GM23338 (cell line): ENCODE measurements at regions not wholly inside any gene's neighbourhood (a gene's known extent, or its start where the extent isn't known, plus 50 kb on each side); places are given as distances from the start of the nearest gene placed in this dataset.

ENCODE experiments used
- ATAC-seq: fragments of 200-7000 bp; cut with Tn5 transposase; 3 replicates; pipeline ENCODE4 v1.9.1; 2020
- DNase-seq: peaks from one replicate; pipeline ENCODE4 v3.0.0-alpha.2; 2015; ENCODE audit warnings: low spot score
- H2AFZ ChIP-seq: fragments of 200-600 bp; sonication (generic); 2 replicates; pipeline ENCODE4 v1.8.0; 2016; ENCODE audit warnings: antibody characterized with exemption, mild to moderate bottlenecking, moderate library complexity
- H3F3A ChIP-seq: fragments of 200-600 bp; sonication (generic); replicated peaks from 2 replicates; pipeline ENCODE4 v1.8.0; 2017; ENCODE audit warnings: antibody characterized with exemption, mixed run types, low read depth
- H3K27ac ChIP-seq: fragments of 200-600 bp; sonication (generic); 2 replicates; pipeline ENCODE4 v1.6.1; 2016; ENCODE audit warnings: low read depth
- H3K27me3 ChIP-seq: fragments of 200-600 bp; sonication (generic); 2 replicates; pipeline ENCODE4 v1.8.0; 2016; ENCODE audit warnings: mild to moderate bottlenecking, mixed run types, moderate library complexity; ENCODE audit not compliant: insufficient read depth
- H3K36me3 ChIP-seq: fragments of 200-600 bp; sonication (generic); 2 replicates; pipeline ENCODE4 v1.8.0; 2016; ENCODE audit warnings: mild to moderate bottlenecking; ENCODE audit not compliant: insufficient read depth
- H3K4me1 ChIP-seq: fragments of 200-600 bp; sonication (generic); 2 replicates; pipeline ENCODE4 v1.8.0; 2016; ENCODE audit warnings: mild to moderate bottlenecking, moderate library complexity; ENCODE audit not compliant: insufficient read depth
- H3K4me2 ChIP-seq: fragments of 200-600 bp; sonication (generic); 2 replicates; pipeline ENCODE4 v1.7.1; 2017; ENCODE audit warnings: mixed run types
- H3K4me3 ChIP-seq: fragments of 200-600 bp; sonication (generic); 2 replicates; pipeline ENCODE4 v1.6.1; 2016; ENCODE audit warnings: mixed run types
- H3K79me2 ChIP-seq: fragments of 200-600 bp; sonication (generic); replicated peaks from 2 replicates; pipeline ENCODE4 v1.8.0; 2017; ENCODE audit warnings: mild to moderate bottlenecking; ENCODE audit not compliant: insufficient read depth
- H3K9me2 ChIP-seq: fragments of 200-600 bp; sonication (generic); 2 replicates; pipeline ENCODE4 v1.8.0; 2017; ENCODE audit not compliant: insufficient read depth
- H4K20me1 ChIP-seq: fragments of 200-600 bp; sonication (generic); replicated peaks from 2 replicates; pipeline ENCODE4 v1.8.0; 2017; ENCODE audit warnings: mild to moderate bottlenecking; ENCODE audit not compliant: insufficient read depth
- H3K27ac Mint-ChIP-seq: 2 replicates; pipeline ENCODE4 v1.8.0; 2020; ENCODE audit warnings: inconsistent platforms, mild to moderate bottlenecking, moderate library complexity, mixed read lengths
- H3K27me3 Mint-ChIP-seq: 3 replicates; pipeline ENCODE4 v1.8.0; 2022; ENCODE audit warnings: low read depth, mild to moderate bottlenecking, moderate library complexity, mixed read lengths, inconsistent platforms; ENCODE audit not compliant: insufficient read depth, poor library complexity
- H3K36me3 Mint-ChIP-seq: 3 replicates; pipeline ENCODE4 v1.8.0; 2021; ENCODE audit warnings: low read depth, mild to moderate bottlenecking, inconsistent platforms, moderate library complexity, mixed read lengths
- H3K4me1 Mint-ChIP-seq: 3 replicates; pipeline ENCODE4 v1.8.0; 2020; ENCODE audit warnings: mild to moderate bottlenecking, inconsistent platforms, mixed read lengths
- H3K4me3 Mint-ChIP-seq: 3 replicates; pipeline ENCODE4 v1.8.0; 2021; ENCODE audit warnings: moderate library complexity, mild to moderate bottlenecking, inconsistent platforms, mixed read lengths
- H3K9me3 Mint-ChIP-seq: 3 replicates; pipeline ENCODE4 v1.8.0; 2020; ENCODE audit warnings: moderate library complexity, mild to moderate bottlenecking, inconsistent platforms, mixed read lengths
- CREB1 ChIP-seq: fragments of 250-450 bp; sonication (Bioruptor Pico); IDR thresholded peaks from 2 replicates; pipeline ENCODE4 v1.5.0; 2020; ENCODE audit warnings: low read depth, mild to moderate bottlenecking, moderate library complexity
- EZH2 ChIP-seq: fragments of 200-600 bp; sonication (generic); IDR thresholded peaks from one replicate; pipeline ENCODE4 v1.8.0; 2017; ENCODE audit warnings: antibody characterized with exemption, mild to moderate bottlenecking, low read depth; ENCODE audit not compliant: unreplicated experiment
- POLR2AphosphoS5 ChIP-seq: IDR thresholded peaks from 2 replicates; pipeline ENCODE4 v1.6.1; 2016; ENCODE audit warnings: antibody characterized with exemption, low read depth
- STAT1 ChIP-seq: IDR thresholded peaks from one replicate; pipeline ENCODE4 v1.6.1; 2016; ENCODE audit warnings: antibody characterized with exemption; ENCODE audit not compliant: unreplicated experiment
- TF ChIP-seq, protein P1 (sequence below): fragments of 250-450 bp; sonication (Bioruptor Pico); IDR thresholded peaks from 2 replicates; pipeline ENCODE4 v1.5.0; 2020; ENCODE audit warnings: mild to moderate bottlenecking, moderate library complexity
- TF ChIP-seq, protein P2 (sequence below), 2 experiments: fragments of 200-600 bp in 1 of 2; sonication (generic) in 1 of 2; conservative IDR thresholded peaks; 2 replicates each; pipeline versions ENCODE4 v1.5.1 to v1.6.1; 2016 to 2017; ENCODE audit warnings: antibody characterized with exemption in 2 of 2, low read depth in 2 of 2, mild to moderate bottlenecking in 2 of 2, moderate library complexity in 1 of 2

DNA sequence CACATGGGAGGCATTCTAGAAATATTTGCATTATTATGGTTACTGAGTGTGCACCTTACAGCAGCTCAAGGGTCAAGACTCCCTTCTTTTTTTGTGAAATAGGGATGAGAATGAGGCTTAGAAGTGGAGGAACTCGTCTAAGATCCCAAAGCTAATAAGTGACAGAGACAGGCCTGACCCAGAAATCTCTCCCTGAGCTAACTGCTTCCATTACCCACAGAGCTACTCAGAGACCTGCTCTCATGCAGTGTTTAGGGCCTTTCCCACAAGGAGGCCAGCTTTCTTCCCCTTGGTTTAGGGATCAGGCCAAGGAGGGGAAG, 301.7 kb downstream of the RPS24 start (continued):
- TF ChIP-seq, protein P1, sequence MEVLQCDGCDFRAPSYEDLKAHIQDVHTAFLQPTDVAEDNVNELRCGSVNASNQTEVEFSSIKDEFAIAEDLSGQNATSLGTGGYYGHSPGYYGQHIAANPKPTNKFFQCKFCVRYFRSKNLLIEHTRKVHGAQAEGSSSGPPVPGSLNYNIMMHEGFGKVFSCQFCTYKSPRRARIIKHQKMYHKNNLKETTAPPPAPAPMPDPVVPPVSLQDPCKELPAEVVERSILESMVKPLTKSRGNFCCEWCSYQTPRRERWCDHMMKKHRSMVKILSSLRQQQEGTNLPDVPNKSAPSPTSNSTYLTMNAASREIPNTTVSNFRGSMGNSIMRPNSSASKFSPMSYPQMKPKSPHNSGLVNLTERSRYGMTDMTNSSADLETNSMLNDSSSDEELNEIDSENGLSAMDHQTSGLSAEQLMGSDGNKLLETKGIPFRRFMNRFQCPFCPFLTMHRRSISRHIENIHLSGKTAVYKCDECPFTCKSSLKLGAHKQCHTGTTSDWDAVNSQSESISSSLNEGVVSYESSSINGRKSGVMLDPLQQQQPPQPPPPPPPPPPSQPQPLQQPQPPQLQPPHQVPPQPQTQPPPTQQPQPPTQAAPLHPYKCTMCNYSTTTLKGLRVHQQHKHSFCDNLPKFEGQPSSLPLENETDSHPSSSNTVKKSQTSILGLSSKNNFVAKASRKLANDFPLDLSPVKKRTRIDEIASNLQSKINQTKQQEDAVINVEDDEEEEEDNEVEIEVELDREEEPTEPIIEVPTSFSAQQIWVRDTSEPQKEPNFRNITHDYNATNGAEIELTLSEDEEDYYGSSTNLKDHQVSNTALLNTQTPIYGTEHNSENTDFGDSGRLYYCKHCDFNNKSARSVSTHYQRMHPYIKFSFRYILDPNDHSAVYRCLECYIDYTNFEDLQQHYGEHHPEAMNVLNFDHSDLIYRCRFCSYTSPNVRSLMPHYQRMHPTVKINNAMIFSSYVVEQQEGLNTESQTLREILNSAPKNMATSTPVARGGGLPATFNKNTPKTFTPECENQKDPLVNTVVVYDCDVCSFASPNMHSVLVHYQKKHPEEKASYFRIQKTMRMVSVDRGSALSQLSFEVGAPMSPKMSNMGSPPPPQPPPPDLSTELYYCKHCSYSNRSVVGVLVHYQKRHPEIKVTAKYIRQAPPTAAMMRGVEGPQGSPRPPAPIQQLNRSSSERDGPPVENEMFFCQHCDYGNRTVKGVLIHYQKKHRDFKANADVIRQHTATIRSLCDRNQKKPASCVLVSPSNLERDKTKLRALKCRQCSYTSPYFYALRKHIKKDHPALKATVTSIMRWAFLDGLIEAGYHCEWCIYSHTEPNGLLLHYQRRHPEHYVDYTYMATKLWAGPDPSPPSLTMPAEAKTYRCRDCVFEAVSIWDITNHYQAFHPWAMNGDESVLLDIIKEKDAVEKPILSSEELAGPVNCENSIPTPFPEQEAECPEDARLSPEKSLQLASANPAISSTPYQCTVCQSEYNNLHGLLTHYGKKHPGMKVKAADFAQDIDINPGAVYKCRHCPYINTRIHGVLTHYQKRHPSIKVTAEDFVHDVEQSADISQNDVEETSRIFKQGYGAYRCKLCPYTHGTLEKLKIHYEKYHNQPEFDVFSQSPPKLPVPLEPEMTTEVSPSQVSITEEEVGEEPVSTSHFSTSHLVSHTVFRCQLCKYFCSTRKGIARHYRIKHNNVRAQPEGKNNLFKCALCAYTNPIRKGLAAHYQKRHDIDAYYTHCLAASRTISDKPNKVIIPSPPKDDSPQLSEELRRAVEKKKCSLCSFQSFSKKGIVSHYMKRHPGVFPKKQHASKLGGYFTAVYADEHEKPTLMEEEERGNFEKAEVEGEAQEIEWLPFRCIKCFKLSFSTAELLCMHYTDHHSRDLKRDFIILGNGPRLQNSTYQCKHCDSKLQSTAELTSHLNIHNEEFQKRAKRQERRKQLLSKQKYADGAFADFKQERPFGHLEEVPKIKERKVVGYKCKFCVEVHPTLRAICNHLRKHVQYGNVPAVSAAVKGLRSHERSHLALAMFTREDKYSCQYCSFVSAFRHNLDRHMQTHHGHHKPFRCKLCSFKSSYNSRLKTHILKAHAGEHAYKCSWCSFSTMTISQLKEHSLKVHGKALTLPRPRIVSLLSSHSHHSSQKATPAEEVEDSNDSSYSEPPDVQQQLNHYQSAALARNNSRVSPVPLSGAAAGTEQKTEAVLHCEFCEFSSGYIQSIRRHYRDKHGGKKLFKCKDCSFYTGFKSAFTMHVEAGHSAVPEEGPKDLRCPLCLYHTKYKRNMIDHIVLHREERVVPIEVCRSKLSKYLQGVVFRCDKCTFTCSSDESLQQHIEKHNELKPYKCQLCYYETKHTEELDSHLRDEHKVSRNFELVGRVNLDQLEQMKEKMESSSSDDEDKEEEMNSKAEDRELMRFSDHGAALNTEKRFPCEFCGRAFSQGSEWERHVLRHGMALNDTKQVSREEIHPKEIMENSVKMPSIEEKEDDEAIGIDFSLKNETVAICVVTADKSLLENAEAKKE (CRISPR knock-in tag) = no peak

DNA sequence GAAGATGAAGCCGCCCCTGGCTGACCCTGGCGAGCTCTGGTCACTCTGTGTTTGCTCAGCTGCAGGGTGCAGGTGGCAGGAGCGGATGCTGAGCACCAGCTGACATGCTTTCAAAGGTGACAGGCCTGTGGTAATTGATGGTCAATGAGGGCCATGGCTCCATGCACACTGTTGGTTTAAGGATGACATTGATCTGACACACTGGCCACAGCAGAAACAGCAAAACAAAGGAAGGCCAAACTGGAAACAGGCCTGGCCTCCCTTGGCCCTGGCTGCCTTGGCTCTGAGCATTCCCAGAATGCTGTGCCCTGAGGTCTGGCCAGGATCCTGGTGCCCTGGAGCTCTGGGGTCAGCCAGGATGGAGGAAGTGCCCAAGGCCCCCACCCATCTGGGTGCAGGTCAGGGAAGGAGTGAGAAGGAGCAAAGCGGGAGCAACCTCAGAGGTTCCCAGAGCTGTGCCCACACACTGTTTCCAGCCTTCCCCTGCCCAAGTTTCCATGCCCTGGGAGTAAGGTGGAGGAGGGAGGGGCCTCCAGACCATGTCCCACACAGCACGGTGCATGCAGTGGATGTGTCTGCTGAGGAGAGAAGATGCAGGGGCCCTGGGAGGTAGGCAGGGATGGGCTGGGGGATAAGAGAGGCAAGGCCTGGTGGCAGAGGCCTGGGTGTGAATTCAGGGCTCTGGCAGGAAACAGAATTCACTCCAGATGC, 302.2 kb downstream of the RPS24 start:
- no peak overlapping the region for H3K4me3 ChIP-seq
- no peaks in the 10 kb centered on the region for H4K20me1 ChIP-seq
- Mint-ChIP-seq H3K4me3 (no peak overlapping the region), H3K27ac (no peak overlapping the region), H3K4me1 (peaks cover 9% of the 10 kb centered on the region), H3K36me3 (peaks cover 2% of the 10 kb centered on the region; the same call in 1 of the 3 replicates), H3K9me3 (peaks cover 3% of the 10 kb centered on the region; the same call in 1 of the 3 replicates), H3K27me3 (peaks cover 8% of the 10 kb centered on the region)
- no peaks in the 10 kb centered on the region for H3K36me3 ChIP-seq
- ATAC-seq = no peak
- no peak overlapping the region for H3K4me2 ChIP-seq
- DNase-seq = no peak
- no peak overlapping the region for H2AFZ ChIP-seq
- H3K27ac ChIP-seq = no peak overlapping the region
- no peaks in the 10 kb centered on the region for H3F3A ChIP-seq
- H3K27me3 ChIP-seq = no peaks in the 10 kb centered on the region
- H3K79me2 ChIP-seq = no peaks in the 10 kb centered on the region
- 0 out of 2 replicates have a peak, but pooled peaks cover 3% of the 10 kb centered on the region for H3K4me1 ChIP-seq
- 0 out of 2 replicates have a peak, but pooled peaks cover 5% of the 10 kb centered on the region for H3K9me2 ChIP-seq
- no peak for TF ChIP-seq EZH2
- TF ChIP-seq STAT1 = no peak
- TF ChIP-seq CREB1 = no peak
- TF ChIP-seq, protein P2, sequence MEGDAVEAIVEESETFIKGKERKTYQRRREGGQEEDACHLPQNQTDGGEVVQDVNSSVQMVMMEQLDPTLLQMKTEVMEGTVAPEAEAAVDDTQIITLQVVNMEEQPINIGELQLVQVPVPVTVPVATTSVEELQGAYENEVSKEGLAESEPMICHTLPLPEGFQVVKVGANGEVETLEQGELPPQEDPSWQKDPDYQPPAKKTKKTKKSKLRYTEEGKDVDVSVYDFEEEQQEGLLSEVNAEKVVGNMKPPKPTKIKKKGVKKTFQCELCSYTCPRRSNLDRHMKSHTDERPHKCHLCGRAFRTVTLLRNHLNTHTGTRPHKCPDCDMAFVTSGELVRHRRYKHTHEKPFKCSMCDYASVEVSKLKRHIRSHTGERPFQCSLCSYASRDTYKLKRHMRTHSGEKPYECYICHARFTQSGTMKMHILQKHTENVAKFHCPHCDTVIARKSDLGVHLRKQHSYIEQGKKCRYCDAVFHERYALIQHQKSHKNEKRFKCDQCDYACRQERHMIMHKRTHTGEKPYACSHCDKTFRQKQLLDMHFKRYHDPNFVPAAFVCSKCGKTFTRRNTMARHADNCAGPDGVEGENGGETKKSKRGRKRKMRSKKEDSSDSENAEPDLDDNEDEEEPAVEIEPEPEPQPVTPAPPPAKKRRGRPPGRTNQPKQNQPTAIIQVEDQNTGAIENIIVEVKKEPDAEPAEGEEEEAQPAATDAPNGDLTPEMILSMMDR (conservative IDR thresholded peaks at IDR 0.05; ENCODE audit: low read depth in 2 of 2) = no peak
- no peak for TF ChIP-seq POLR2AphosphoS5
- TF ChIP-seq, protein P1 (CRISPR knock-in tag) = no peak
